ENCODE measurements at regions not wholly inside any gene's neighbourhood (a gene's known extent, or its start where the extent isn't known, plus 50 kb on each side); places are given as distances from the start of the nearest gene placed in this dataset.

DNA sequence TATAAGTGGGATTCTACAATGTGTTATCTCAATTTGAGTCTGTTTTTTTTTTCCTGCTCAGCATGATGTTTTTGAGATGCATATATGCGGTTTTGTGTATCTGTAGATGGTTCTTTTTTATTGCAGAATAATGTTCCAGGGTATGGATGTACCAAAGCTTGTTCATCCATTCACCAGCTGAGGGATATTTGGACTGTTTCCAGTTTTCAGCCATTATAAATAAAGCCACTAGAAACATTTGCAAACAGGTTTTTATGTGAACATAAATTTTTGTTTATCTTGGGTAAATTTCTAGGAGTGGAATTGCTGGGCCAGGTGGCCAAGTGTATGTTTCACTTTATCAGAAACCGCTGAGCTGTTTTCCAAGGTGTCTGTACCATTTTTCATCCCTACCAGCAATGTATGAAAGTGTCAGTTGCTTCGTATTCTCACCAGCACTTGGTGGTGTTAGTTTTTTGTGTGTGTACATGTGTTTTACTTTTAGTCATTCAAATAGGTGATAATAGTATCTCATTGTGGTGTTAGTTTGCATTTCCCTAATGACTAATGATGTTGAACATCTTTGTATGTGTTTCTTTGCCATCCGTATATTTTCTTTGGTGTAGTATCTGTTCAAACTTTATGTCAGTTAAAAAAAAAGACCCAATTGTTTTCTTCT, 124.2 kb downstream of the CEBPB start:
- Mint-ChIP-seq H3K9me3 (ENCODE audit: unreplicated experiment) (peaks cover 4% of the 10 kb centered on the region), H3K4me1 (ENCODE audit: unreplicated experiment) (peaks cover 34% of the 10 kb centered on the region), H3K27ac (ENCODE audit: unreplicated experiment) (no peak overlapping the region), H3K27me3 (ENCODE audit: unreplicated experiment) (peaks cover 5% of the 10 kb centered on the region), H3K4me3 (ENCODE audit: unreplicated experiment) (no peak overlapping the region), H3K36me3 (ENCODE audit: unreplicated experiment) (no peaks in the 10 kb centered on the region)
- DNase-seq (ENCODE audit: extremely low spot score, unreplicated experiment), result no peak
- TF ChIP-seq, protein P1, sequence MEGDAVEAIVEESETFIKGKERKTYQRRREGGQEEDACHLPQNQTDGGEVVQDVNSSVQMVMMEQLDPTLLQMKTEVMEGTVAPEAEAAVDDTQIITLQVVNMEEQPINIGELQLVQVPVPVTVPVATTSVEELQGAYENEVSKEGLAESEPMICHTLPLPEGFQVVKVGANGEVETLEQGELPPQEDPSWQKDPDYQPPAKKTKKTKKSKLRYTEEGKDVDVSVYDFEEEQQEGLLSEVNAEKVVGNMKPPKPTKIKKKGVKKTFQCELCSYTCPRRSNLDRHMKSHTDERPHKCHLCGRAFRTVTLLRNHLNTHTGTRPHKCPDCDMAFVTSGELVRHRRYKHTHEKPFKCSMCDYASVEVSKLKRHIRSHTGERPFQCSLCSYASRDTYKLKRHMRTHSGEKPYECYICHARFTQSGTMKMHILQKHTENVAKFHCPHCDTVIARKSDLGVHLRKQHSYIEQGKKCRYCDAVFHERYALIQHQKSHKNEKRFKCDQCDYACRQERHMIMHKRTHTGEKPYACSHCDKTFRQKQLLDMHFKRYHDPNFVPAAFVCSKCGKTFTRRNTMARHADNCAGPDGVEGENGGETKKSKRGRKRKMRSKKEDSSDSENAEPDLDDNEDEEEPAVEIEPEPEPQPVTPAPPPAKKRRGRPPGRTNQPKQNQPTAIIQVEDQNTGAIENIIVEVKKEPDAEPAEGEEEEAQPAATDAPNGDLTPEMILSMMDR (IDR thresholded peaks at IDR 0.05), result no peak

DNA sequence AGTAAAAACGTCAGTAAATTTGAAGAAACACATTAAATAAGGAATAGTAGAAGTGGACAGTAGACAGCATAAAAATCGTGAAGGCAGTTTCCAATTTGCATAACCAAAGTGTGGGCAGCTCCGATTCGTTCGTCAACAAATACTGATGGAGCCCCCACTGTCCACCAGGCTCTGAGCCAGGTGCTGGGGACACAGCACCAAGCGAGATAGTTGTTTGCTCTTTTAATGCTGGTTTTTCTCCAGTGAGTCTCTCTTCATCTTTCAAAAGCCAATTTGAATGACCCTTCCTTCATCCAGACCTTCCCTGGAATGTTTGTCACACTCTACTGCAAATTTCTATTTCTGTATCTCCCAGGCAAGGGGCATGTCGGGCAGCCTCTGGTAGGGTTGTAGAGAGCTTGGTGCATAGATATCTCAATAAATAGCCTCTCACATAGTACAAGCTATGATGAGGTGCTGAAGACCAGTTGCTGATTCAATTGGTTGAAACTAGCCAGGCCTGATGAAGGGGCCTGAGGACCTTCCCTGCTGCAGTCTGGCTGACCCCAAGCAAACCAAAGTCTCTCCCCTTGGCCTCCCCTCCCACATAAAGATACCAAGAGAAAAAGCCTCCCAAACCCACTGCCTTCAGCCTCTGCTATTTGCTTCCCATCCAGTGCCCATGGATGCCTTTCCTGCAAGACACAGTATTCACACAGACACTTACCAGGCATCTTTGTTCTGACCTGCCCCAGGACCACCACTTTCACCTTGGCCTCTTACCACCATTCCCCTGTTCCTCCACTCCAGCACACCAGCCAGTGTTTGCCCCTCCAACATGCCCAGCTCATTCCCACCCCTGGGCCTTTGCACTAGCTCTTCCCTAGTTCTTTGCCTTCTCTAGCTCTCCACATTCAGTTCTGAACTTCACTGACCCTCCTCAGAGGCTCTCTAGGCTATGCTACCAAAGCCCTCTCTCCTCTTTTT, 125.2 kb downstream of the CEBPB start:
- Mint-ChIP-seq H3K36me3 (ENCODE audit: unreplicated experiment) (no peaks in the 10 kb centered on the region), H3K27ac (ENCODE audit: unreplicated experiment) (no peak overlapping the region), H3K4me3 (ENCODE audit: unreplicated experiment) (no peak overlapping the region), H3K9me3 (ENCODE audit: unreplicated experiment) (peaks cover 4% of the 10 kb centered on the region), H3K4me1 (ENCODE audit: unreplicated experiment) (peaks cover 37% of the 10 kb centered on the region), H3K27me3 (ENCODE audit: unreplicated experiment) (peaks cover 5% of the 10 kb centered on the region)
- DNase-seq (ENCODE audit: extremely low spot score, unreplicated experiment), result no peak
- TF ChIP-seq, protein P1 (IDR thresholded peaks at IDR 0.05), result no peak

DNA sequence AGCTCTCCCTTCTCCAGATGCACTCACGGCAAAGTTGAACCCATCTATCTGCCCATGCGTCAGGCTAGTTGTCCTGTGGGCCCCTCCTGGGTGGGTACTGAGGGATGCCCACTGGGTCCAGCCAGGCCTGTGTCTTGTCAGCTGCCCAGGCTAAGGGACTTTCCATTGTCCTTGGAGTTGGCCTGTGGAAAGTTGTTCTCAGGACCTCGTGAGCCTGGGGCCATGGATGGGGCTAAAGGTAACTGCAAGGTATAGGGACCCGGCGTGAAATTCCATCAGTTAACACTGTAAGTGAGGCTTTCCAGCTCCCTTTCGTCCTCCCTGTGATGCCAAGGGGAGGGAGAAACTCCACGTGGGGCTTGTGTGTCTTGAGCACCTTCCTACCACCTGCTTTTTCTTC, 126.5 kb downstream of the CEBPB start:
- H3K4me3 Mint-ChIP-seq (ENCODE audit: unreplicated experiment), result no peak overlapping the region
- TF ChIP-seq, protein P1 (IDR thresholded peaks at IDR 0.05), result no peak
- peaks cover 40% of the 10 kb centered on the region for H3K4me1 Mint-ChIP-seq (ENCODE audit: unreplicated experiment)
- no peak for DNase-seq (ENCODE audit: extremely low spot score, unreplicated experiment)
- no peak overlapping the region for H3K27ac Mint-ChIP-seq (ENCODE audit: unreplicated experiment)
- H3K9me3 Mint-ChIP-seq (ENCODE audit: unreplicated experiment), result peaks cover 4% of the 10 kb centered on the region
- H3K36me3 Mint-ChIP-seq (ENCODE audit: unreplicated experiment), result no peaks in the 10 kb centered on the region
- peaks cover 5% of the 10 kb centered on the region for H3K27me3 Mint-ChIP-seq (ENCODE audit: unreplicated experiment)

DNA sequence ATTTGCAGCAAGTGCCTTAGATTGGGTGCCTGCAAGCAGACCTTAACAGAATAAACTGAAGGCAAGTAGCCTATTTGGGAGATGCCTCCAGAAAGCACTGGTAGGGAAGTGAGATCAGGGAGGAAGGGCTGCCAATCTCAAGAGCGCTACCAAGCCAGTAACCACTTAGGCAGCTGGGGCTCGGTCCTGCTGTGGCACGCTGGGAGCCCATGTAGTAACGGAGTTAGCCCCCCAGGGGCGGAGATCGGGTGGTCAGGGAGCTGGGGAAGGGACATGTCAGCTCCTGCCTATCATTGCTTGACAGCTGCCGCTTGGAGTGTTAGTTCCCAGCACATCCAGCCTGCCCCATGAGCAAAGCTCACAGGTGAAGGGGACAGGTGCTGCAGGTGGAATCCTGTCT, 127.0 kb downstream of the CEBPB start:
- H3K27ac Mint-ChIP-seq (ENCODE audit: unreplicated experiment), result no peak overlapping the region
- TF ChIP-seq, protein P1 (IDR thresholded peaks at IDR 0.05), result no peak
- H3K4me3 Mint-ChIP-seq (ENCODE audit: unreplicated experiment), result no peak overlapping the region
- no peaks in the 10 kb centered on the region for H3K36me3 Mint-ChIP-seq (ENCODE audit: unreplicated experiment)
- H3K4me1 Mint-ChIP-seq (ENCODE audit: unreplicated experiment), result peaks cover 39% of the 10 kb centered on the region
- DNase-seq (ENCODE audit: extremely low spot score, unreplicated experiment), result no peak
- H3K9me3 Mint-ChIP-seq (ENCODE audit: unreplicated experiment), result peaks cover 4% of the 10 kb centered on the region
- H3K27me3 Mint-ChIP-seq (ENCODE audit: unreplicated experiment), result peaks cover 5% of the 10 kb centered on the region

DNA sequence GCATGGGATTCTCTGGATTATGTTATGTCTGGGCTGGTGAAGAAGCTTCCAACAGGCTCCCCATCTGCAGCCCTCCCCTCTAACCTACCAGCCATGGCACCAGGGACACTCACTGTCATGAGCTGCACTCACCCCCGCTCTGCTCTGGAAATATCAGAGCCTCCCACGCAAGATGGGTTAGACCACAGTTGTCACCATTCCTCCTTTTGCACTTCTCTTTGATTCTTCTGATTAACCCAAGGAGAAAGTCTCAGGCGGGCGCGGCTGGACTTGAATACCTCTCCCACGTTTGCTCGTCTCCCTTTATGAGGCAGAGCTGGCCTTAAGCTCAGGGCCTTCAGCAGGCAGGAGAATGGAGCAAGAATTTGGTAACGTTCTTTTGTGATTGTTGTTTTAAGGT, 128.1 kb downstream of the CEBPB start:
- H3K4me1 Mint-ChIP-seq (ENCODE audit: unreplicated experiment), result peaks cover 31% of the 10 kb centered on the region
- no peak for DNase-seq (ENCODE audit: extremely low spot score, unreplicated experiment)
- TF ChIP-seq, protein P1 (IDR thresholded peaks at IDR 0.05), result no peak
- no peaks in the 10 kb centered on the region for H3K36me3 Mint-ChIP-seq (ENCODE audit: unreplicated experiment)
- H3K27ac Mint-ChIP-seq (ENCODE audit: unreplicated experiment), result no peak overlapping the region
- H3K4me3 Mint-ChIP-seq (ENCODE audit: unreplicated experiment), result no peak overlapping the region
- H3K9me3 Mint-ChIP-seq (ENCODE audit: unreplicated experiment), result peaks cover 4% of the 10 kb centered on the region
- H3K27me3 Mint-ChIP-seq (ENCODE audit: unreplicated experiment), result peaks cover 5% of the 10 kb centered on the region
